ENCODE measurements at regions not wholly inside any gene's neighbourhood (a gene's known extent, or its start where the extent isn't known, plus 50 kb on each side); places are given as distances from the start of the nearest gene placed in this dataset.

DNA sequence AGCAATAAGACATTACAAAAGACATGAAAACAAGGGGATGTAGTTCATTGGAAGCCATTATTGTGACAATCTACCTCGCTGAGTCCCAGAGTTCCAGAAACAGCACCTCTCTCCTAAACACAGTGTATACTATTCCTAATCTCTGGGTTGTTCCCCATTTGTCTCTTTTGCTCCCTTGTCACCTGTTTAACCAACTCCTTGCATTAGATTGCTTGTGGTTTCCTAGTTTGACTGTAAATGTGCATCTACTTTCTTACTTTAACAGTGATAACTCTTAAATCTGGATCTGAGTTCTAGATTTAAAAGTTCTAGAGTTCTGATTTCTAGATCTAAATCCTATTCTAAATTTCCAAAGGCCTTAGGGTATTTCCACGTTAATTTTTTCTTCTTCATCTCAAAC lies 71.6 kb upstream of the TET2 start:
- TF ChIP-seq CREB1 (IDR thresholded peaks at IDR 0.05; ENCODE audit: low read depth) (no peak), NFYB (IDR thresholded peaks at IDR 0.05; ENCODE audit: insufficient read depth, low read depth, low read length) (no peak), TCF3 (IDR thresholded peaks at IDR 0.05; ENCODE audit: borderline replicate concordance, insufficient read depth, low read depth, low read length) (no peak), IRF4 (IDR thresholded peaks at IDR 0.05; ENCODE audit: low read depth, low read length) (no peak), ESRRA (IDR thresholded peaks at IDR 0.05; ENCODE audit: low read length) (no peak), JUNB (IDR thresholded peaks at IDR 0.05) (peak; percentile 51), TCF12 (IDR thresholded peaks at IDR 0.05; ENCODE audit: low read depth, low read length) (no peak)
- TF ChIP-seq, protein P1, sequence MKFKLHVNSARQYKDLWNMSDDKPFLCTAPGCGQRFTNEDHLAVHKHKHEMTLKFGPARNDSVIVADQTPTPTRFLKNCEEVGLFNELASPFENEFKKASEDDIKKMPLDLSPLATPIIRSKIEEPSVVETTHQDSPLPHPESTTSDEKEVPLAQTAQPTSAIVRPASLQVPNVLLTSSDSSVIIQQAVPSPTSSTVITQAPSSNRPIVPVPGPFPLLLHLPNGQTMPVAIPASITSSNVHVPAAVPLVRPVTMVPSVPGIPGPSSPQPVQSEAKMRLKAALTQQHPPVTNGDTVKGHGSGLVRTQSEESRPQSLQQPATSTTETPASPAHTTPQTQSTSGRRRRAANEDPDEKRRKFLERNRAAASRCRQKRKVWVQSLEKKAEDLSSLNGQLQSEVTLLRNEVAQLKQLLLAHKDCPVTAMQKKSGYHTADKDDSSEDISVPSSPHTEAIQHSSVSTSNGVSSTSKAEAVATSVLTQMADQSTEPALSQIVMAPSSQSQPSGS (IDR thresholded peaks at IDR 0.05; ENCODE audit: low read length): no peak
- TF ChIP-seq, protein P2, sequence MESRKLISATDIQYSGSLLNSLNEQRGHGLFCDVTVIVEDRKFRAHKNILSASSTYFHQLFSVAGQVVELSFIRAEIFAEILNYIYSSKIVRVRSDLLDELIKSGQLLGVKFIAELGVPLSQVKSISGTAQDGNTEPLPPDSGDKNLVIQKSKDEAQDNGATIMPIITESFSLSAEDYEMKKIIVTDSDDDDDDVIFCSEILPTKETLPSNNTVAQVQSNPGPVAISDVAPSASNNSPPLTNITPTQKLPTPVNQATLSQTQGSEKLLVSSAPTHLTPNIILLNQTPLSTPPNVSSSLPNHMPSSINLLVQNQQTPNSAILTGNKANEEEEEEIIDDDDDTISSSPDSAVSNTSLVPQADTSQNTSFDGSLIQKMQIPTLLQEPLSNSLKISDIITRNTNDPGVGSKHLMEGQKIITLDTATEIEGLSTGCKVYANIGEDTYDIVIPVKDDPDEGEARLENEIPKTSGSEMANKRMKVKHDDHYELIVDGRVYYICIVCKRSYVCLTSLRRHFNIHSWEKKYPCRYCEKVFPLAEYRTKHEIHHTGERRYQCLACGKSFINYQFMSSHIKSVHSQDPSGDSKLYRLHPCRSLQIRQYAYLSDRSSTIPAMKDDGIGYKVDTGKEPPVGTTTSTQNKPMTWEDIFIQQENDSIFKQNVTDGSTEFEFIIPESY (IDR thresholded peaks at IDR 0.05): no peak
- TF ChIP-seq, protein P3, sequence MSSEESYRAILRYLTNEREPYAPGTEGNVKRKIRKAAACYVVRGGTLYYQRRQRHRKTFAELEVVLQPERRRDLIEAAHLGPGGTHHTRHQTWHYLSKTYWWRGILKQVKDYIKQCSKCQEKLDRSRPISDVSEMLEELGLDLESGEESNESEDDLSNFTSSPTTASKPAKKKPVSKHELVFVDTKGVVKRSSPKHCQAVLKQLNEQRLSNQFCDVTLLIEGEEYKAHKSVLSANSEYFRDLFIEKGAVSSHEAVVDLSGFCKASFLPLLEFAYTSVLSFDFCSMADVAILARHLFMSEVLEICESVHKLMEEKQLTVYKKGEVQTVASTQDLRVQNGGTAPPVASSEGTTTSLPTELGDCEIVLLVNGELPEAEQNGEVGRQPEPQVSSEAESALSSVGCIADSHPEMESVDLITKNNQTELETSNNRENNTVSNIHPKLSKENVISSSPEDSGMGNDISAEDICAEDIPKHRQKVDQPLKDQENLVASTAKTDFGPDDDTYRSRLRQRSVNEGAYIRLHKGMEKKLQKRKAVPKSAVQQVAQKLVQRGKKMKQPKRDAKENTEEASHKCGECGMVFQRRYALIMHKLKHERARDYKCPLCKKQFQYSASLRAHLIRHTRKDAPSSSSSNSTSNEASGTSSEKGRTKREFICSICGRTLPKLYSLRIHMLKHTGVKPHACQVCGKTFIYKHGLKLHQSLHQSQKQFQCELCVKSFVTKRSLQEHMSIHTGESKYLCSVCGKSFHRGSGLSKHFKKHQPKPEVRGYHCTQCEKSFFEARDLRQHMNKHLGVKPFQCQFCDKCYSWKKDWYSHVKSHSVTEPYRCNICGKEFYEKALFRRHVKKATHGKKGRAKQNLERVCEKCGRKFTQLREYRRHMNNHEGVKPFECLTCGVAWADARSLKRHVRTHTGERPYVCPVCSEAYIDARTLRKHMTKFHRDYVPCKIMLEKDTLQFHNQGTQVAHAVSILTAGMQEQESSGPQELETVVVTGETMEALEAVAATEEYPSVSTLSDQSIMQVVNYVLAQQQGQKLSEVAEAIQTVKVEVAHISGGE (CRISPR knock-in tag; IDR thresholded peaks at IDR 0.05): no peak

All from GM12878 (cell line).